DMS53 treated with DMSO at 0.1 percent for 48 hours (cell line): ENCODE measurements at regions not wholly inside any gene's neighbourhood (a gene's known extent, or its start where the extent isn't known, plus 50 kb on each side); places are given as distances from the start of the nearest gene placed in this dataset.

Experiments
- DNase-seq: peaks from one replicate; lab custom pipeline; 2025; ENCODE audit not compliant: unreplicated experiment; lab: John Stamatoyannopoulos, UW

- no peak for DNase-seq
Observed at GRCh38 chr2:176753205-176753604, 459.4 kb upstream of the HNRNPA3 start.

- DNase-seq, result peak; percentile 34
Observed at GRCh38 chr2:176753752-176754474, 458.7 kb upstream of the HNRNPA3 start.

- DNase-seq, result no peak
Observed at GRCh38 chr2:176755537-176756135, 457.0 kb upstream of the HNRNPA3 start.

- no peak for DNase-seq
Observed at GRCh38 chr2:176758426-176758825, 454.2 kb upstream of the HNRNPA3 start.

- DNase-seq, result no peak
Observed at GRCh38 chr2:176760439-176760838, 452.2 kb upstream of the HNRNPA3 start.

- no peak for DNase-seq
Observed at GRCh38 chr2:176763130-176763529, 449.5 kb upstream of the HNRNPA3 start.

GRCh38 chr2:176763851-176764404, 448.7 kb upstream of the HNRNPA3 start:
- DNase-seq, result no peak

- DNase-seq, result no peak
Observed at GRCh38 chr2:176764921-176765320, 447.7 kb upstream of the HNRNPA3 start.

GRCh38 chr2:176766005-176766404, 446.6 kb upstream of the HNRNPA3 start:
- no peak for DNase-seq

- DNase-seq, result peak; percentile 68
Observed at GRCh38 chr2:176768185-176768584, 444.4 kb upstream of the HNRNPA3 start.

- no peak for DNase-seq
Observed at GRCh38 chr2:176769021-176769420, 443.6 kb upstream of the HNRNPA3 start.

- DNase-seq, result no peak
Observed at GRCh38 chr2:176769499-176770370, 442.9 kb upstream of the HNRNPA3 start.

GRCh38 chr2:176772816-176773215, 439.8 kb upstream of the HNRNPA3 start:
- DNase-seq, result no peak

GRCh38 chr2:176774766-176775451, 437.7 kb upstream of the HNRNPA3 start:
- DNase-seq, result no peak

- DNase-seq, result no peak
Observed at GRCh38 chr2:176777262-176777661, 435.3 kb upstream of the HNRNPA3 start.

GRCh38 chr2:176779917-176780316, 432.7 kb upstream of the HNRNPA3 start:
- DNase-seq, result no peak

GRCh38 chr2:176780348-176780747, 432.2 kb upstream of the HNRNPA3 start:
- no peak for DNase-seq

- DNase-seq, result no peak
Observed at GRCh38 chr2:176781570-176782217, 430.9 kb upstream of the HNRNPA3 start.

GRCh38 chr2:176784633-176785200, 427.9 kb upstream of the HNRNPA3 start:
- no peak for DNase-seq

- no peak for DNase-seq
Observed at GRCh38 chr2:176789751-176790150, 422.8 kb upstream of the HNRNPA3 start.
